DMS53 treated with DMSO at 0.1 percent for 48 hours (cell line): ENCODE measurements at regions not wholly inside any gene's neighbourhood (a gene's known extent, or its start where the extent isn't known, plus 50 kb on each side); places are given as distances from the start of the nearest gene placed in this dataset.

ENCODE experiments used
- DNase-seq: peaks from one replicate; lab custom pipeline; 2025; ENCODE audit not compliant: unreplicated experiment; lab: John Stamatoyannopoulos, UW

DNA sequence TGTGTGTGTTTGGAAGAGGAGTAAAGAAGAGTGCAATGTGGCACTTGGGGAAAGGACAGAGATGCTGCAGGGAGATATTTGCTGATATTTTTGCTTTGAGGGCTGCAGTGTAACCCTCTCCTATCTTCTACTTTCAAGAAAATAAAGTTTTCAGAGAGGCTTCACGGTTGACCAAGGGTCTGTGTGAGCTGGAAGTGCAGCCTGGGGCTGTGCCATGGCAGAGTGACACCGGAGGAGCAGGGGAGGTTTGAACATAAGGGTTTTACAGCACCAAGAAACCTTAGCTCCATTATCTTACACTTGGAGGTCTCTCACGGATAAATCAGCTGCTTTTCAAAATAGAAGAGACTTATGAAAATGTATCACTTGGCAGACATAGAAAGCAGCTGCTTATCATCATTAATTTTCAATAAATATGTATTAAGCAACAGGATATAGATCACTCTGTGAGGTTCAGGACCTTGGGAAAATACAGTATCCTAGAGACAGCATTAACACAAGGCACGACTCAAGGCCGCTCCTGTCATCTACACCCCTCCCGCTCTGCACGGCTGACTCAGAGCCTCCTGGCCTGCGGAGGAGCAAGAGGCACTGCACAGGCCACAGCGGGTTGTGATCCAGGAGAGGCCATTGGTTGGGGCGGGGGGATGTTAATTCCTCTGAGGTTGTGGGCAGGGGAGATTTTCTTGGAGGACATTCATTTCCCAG lies 127.8 kb downstream of the COPS8 start:
- no peak for DNase-seq

GRCh38 chr2:237214030-237214675 lies 128.5 kb downstream of the COPS8 start:
- no peak for DNase-seq

DNA sequence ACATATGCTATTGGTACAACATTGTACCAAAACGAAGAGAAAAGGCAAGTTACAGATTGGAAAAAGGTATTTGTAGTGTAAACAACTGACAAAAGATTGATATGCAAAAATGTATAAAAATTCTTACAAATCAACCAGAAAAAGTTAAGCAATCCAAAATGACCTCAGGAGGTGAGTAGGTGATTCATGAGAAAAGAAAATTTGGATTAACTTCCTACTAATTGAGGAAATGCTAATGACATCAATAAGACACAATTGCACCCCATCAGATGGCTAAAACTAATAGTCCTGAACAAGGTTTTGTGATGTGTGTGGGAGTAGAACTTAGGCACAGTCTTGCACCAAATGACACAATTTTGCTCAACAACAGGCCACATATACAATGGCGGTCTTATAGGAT lies 129.3 kb downstream of the COPS8 start:
- DNase-seq = no peak

DNA sequence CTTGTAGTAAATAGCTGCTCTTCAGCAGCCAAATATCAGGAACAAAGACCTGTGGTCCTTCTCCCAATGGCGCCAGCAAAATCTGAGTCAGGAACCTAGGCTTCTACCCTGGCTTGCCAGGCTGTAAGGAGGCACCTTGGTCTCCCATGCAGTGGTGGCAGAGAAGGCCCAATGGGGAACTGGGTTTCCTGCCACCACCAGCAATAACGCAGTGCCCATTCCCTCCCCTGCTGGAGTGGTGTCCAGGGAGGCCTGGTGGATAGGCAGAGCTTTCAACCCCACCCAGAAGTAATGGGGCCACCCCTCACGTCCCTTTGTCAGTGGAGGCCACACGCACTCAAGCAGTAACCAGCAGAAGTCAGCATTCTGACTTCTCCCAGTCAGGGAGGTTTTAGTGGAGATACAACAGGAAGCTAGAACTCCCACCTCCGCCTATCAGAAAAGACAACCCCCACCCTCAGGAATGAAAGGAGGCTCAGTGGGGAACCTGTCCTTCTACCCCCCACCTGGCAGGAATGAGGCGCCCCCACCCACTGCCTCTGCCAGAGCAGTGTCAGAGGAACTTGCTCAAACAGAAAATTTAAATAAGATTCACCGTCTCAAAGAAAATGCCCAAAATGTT lies 132.4 kb downstream of the COPS8 start:
- DNase-seq = no peak

- DNase-seq = no peak
These were observed 133.1 kb downstream of the COPS8 start for GRCh38 chr2:237218756-237219155.

GRCh38 chr2:237219826-237220225 lies 134.1 kb downstream of the COPS8 start:
- DNase-seq = no peak

DNA sequence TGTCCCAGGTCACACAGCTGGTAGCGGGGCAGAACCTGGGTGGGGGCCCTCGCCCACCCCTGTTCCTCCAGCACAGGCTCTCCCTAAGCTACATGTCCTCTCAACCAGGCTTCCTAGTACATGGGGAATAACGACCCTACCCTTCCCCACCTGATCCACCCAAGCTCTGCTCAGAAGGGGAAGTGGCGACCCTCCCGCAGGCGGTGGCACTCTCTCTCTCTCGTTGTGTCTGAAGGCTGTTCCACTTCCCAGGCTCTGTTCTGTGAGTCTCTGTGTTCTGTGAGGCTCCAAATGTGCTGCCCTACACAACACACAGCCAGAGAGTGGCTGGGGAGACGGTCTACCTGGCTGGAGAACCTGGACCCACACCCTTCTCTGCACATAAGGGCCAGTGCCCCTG lies 135.8 kb downstream of the COPS8 start:
- DNase-seq = no peak

DNA sequence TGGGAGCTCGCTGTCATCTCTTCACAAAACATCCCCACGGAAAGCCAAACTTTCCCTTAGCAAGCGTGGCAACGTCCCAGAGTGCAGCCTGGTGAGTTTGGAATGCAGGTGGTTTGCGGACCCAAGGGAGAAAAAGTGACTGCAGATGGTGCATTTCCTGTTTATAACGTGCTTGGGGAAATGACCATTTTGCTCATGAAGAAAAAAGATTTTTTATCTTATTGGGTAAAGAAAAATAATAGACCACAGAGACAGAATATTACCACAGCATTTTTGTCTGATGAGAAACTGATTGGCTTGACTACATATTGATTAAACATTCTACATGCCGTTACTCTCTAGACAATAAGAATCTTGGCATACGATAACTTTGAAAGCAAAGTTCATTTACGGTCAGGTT lies 136.5 kb downstream of the COPS8 start:
- DNase-seq = no peak

GRCh38 chr2:237222601-237223041 lies 136.9 kb downstream of the COPS8 start:
- no peak for DNase-seq

- no peak for DNase-seq
These were observed 137.6 kb downstream of the COPS8 start for GRCh38 chr2:237223201-237223861.

- no peak for DNase-seq
These were observed 141.5 kb downstream of the COPS8 start for GRCh38 chr2:237227190-237227589.

DNA sequence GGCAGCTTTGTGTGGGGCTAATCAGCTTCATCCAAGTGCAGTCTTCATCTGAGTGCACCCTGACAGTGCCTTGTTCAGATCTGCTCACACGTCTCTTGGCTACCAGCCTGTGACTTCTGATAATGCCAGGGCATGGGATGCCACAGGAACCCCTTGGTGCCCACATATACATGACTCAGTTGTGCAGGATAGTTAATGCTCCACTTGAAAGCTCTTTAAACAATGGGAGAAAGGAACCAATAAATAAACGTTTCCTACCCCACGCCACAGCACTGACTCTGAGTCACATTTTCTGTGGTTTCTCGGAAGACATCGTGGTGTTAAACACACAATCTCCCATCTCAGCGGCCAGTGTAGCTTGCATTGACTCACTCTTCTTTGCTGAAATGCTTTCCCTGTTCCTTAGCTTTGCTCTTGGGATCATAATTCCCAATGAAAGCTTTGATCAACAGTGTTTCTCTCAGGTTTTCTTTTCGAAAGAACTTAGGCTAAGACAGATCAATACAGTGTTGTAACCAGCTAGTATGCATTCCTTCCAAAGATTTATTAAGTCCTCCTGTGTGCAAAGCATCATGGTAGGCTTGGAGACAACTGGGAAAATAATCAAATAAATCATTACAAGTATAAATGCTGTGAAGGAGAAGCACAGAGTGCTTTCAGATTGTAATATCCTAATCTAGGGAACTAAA lies 142.0 kb downstream of the COPS8 start:
- no peak for DNase-seq

DNA sequence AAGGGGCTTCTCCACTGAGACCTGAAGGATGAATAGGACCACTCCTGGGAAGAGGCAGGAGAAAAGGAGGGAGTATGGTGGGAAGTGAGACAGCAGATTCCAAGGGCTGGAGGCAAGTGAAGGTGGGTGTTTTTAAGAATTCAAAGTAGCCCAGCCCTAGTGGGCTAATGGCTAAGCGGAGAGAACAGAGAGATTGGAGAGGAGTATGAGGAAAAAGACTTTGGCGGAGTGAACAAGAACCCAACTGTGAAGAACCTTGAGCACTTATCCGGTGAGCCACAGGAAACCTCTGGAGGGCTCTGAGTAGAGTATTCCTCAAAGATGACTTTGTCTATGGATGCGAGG lies 142.6 kb downstream of the COPS8 start:
- no peak for DNase-seq

DNA sequence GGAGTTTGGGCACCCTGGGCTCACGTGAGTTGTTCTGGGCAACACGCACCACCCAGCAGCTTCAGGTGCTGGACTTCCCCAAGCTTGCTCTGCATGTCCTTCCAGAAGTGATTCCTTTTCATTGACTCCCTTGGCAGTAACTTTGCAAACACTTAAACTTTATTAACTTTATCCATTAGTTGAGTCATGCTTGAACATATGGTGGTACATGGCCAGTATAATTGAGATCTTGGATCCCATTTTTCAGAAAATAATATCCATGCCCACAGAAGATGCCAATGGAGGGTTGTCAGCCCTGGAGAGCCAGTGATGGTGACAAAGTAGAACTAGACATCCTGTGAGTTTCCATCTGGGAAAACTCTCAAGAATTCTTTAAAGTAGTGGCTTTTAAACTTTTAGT lies 144.2 kb downstream of the COPS8 start:
- no peak for DNase-seq

DNA sequence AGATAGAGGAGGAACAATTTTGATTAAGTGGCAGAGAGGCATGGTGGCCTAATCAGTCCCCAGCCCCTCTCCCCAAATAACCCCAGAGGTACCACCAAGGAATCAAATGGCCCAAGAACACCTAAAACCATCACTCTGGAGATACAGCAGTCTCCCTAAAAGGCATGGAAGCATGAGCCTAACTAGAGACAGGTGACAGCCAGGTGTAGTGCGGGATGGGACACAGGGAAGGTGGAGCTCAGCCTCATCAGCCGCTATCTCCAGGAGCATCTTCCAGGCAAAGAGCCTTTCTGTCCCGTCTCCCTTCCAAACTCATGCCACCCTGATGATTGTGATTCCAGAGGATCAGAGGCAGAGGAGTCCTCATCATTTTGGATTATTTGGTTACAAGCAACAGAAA lies 144.7 kb downstream of the COPS8 start:
- no peak for DNase-seq

DNA sequence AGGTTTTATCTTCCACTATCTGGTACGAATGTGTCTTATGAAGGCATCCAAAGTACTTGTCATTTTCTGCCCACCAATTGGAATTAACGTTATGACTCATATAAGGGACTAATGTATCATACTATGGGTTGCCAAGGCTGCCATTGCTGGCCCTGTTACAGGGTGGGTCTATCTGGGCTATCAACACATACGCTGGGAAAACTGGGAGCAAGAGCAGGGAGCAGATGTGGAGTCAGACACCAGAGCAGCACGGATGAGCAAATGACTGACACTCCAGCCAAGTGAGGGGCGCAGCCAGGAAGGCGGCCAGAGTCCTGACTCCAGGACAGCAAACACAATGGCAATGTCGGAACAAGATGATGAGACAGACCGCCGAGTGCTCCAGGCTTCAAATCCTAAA lies 145.9 kb downstream of the COPS8 start:
- no peak for DNase-seq

- no peak for DNase-seq
These were observed 146.5 kb downstream of the COPS8 start for GRCh38 chr2:237232166-237232565.

- DNase-seq = no peak
These were observed 148.6 kb downstream of the COPS8 start for GRCh38 chr2:237234268-237234667.

- DNase-seq = no peak
These were observed 149.8 kb downstream of the COPS8 start for GRCh38 chr2:237235383-237236095.

- no peak for DNase-seq
These were observed 150.5 kb downstream of the COPS8 start for GRCh38 chr2:237236188-237236587.

DNA sequence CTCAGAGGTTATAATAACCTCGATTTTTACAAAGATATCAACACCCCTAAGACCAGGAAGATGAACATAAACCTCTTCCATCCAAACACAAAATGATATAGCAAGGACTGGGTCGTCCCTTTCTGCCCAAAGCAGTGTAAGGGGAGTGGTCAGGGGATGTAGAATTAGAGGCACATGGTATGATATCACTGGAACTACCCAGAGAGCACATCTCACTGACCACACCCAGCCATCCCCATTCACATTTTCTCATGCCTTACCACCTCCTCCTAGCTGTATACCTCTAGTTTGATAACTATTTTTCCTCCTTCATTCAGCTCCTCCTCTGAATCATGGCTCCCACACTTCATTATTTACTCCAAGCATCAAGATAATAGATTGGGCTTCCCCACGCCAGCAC lies 152.6 kb downstream of the COPS8 start:
- no peak for DNase-seq
